ENCODE measurements at regions not wholly inside any gene's neighbourhood (a gene's known extent, or its start where the extent isn't known, plus 50 kb on each side); places are given as distances from the start of the nearest gene placed in this dataset.

DNA sequence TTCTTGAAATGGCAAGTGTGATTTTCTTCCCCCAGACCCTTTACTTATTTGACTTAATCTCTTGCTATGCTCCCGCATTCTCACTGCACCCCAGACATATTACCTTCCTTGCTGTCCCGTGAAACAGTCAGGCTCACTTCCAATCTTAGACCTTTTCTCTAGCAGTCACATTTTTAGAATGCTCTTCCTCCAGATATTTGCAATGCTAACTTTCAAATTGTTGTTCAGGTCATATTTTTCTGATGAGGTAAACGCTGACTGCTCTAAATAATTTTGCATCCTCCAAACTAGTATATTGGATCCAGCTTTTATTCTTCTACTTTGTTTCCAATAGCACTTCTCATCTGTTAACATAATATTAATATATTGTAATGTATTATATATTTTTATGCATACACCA lies 648.2 kb upstream of the NEGR1 start:
- Histone ChIP-seq H3K27ac (ENCODE audit: insufficient read depth, low read depth, low read length) (no peak overlapping the region), H3K4me3 (replicated peaks in 1 of 3; ENCODE audit: insufficient read depth in 1 of 3, low read depth in 1 of 3, low read length in 3 of 3) (no peak overlapping the region), H3K4me1 (ENCODE audit: control insufficient read depth, extremely low read depth, insufficient read depth, low read length) (no peaks in the 10 kb centered on the region), H3K27me3 (ENCODE audit: control insufficient read depth in 2 of 2, insufficient read depth in 2 of 2, low read length in 2 of 2) (no peaks in the 10 kb centered on the region), H3K4me2 (ENCODE audit: insufficient read depth, low read length) (no peak overlapping the region), H3K9me3 (replicated peaks; ENCODE audit: control insufficient read depth, insufficient read depth, low read length) (no peaks in the 10 kb centered on the region), H3K9ac (replicated peaks; ENCODE audit: extremely low read depth, insufficient read depth, low read length) (no peak overlapping the region), H4K20me1 (replicated peaks; ENCODE audit: control insufficient read depth, extremely low read depth, insufficient read depth, low read length) (no peaks in the 10 kb centered on the region), H3K36me3 (ENCODE audit: control insufficient read depth in 2 of 2, extremely low read depth in 1 of 2, insufficient read depth in 2 of 2, low read length in 2 of 2) (no peaks in the 10 kb centered on the region), H3K9me1 (replicated peaks; ENCODE audit: control insufficient read depth, extremely low read depth, insufficient read depth, low read length) (no peaks in the 10 kb centered on the region), H2AFZ (ENCODE audit: low read depth, low read length) (no peak overlapping the region), H3K79me2 (ENCODE audit: control insufficient read depth, insufficient read depth, low read length) (no peaks in the 10 kb centered on the region)
- CTCF ChIA-PET, result interaction anchor here (1.0 kb wide), 1 partner anchor 9 kb away, joined by 5 read pairs; no protein-coding TSS in a partner anchor
- intact Hi-C loops (cut with micrococcal nuclease) (no loop called here), dilution Hi-C loops (cut with MboI; ENCODE audit: extremely low pct_ligation_motif_present, low sequenced_read_pairs) (no loop called here)
- no peak for FAIRE-seq
- no TSS peak for BruUV-seq (replicated peaks)
- no peak for DNase-seq (ENCODE audit: low read depth, low spot score)
- POLR2A ChIA-PET, result no interaction called here
- TF ChIP-seq GATA2 (IDR thresholded peaks at IDR 0.05; ENCODE audit: insufficient read depth, insufficient read length, low read depth, low read length) (no peak), EZH2 (IDR thresholded peaks at IDR 0.05; ENCODE audit: borderline replicate concordance, low read depth, low read length, severe bottlenecking) (no peak), MYC (IDR thresholded peaks at IDR 0.05; ENCODE audit: low read depth, low read length) (no peak), FOS (IDR thresholded peaks at IDR 0.05; ENCODE audit: borderline replicate concordance, insufficient read depth, low read length) (no peak), JUN (IDR thresholded peaks at IDR 0.05; ENCODE audit: borderline replicate concordance, insufficient read depth, insufficient read length, low read depth) (no peak), POLR2AphosphoS5 (IDR thresholded peaks at IDR 0.05; ENCODE audit: insufficient read depth, low read depth, low read length) (no peak), POLR2A (IDR thresholded peaks at IDR 0.05; ENCODE audit: low read depth, low read length) (no peak)
- TF ChIP-seq, protein P1, sequence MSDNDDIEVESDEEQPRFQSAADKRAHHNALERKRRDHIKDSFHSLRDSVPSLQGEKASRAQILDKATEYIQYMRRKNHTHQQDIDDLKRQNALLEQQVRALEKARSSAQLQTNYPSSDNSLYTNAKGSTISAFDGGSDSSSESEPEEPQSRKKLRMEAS (IDR thresholded peaks at IDR 0.05; ENCODE audit: insufficient read depth, insufficient read length), result no peak
- TF ChIP-seq, protein P2, sequence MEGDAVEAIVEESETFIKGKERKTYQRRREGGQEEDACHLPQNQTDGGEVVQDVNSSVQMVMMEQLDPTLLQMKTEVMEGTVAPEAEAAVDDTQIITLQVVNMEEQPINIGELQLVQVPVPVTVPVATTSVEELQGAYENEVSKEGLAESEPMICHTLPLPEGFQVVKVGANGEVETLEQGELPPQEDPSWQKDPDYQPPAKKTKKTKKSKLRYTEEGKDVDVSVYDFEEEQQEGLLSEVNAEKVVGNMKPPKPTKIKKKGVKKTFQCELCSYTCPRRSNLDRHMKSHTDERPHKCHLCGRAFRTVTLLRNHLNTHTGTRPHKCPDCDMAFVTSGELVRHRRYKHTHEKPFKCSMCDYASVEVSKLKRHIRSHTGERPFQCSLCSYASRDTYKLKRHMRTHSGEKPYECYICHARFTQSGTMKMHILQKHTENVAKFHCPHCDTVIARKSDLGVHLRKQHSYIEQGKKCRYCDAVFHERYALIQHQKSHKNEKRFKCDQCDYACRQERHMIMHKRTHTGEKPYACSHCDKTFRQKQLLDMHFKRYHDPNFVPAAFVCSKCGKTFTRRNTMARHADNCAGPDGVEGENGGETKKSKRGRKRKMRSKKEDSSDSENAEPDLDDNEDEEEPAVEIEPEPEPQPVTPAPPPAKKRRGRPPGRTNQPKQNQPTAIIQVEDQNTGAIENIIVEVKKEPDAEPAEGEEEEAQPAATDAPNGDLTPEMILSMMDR (IDR thresholded peaks at IDR 0.05; ENCODE audit: extremely low read depth in 1 of 2, insufficient read depth in 1 of 2, low read depth in 1 of 2, low read length in 2 of 2), result no peak

Measured in endothelial cell of umbilical vein (primary cell).